ENCODE measurements at regions not wholly inside any gene's neighbourhood (a gene's known extent, or its start where the extent isn't known, plus 50 kb on each side); places are given as distances from the start of the nearest gene placed in this dataset.

- intact Hi-C loops (cut with micrococcal nuclease; ENCODE audit: unreplicated experiment), result no loop called here
- H3K4me3 ChIP-seq (ENCODE audit: low read depth, low read length, poor library complexity, severe bottlenecking), result no peak overlapping the region
- POLR2A ChIA-PET (ENCODE audit: low non-redundant PET), result no interaction called here
- no peaks in the 10 kb centered on the region for H3K36me3 ChIP-seq (ENCODE audit: insufficient read depth, low read length, poor library complexity, severe bottlenecking)
- no peak for TF ChIP-seq EZH2 (IDR thresholded peaks at IDR 0.05; ENCODE audit: borderline replicate concordance, low read depth, low read length, poor library complexity, severe bottlenecking)
- TF ChIP-seq CTCF (conservative IDR thresholded peaks at IDR 0.05; ENCODE audit: low read depth, low read length), result no peak
- no peak overlapping the region for H3K27ac ChIP-seq (ENCODE audit: low read depth, low read length, poor library complexity, severe bottlenecking)
- CTCF ChIA-PET, result no interaction called here
- H3K4me1 ChIP-seq (ENCODE audit: insufficient read depth, low read length, poor library complexity, severe bottlenecking), result no peaks in the 10 kb centered on the region
- H3K9me3 ChIP-seq (ENCODE audit: low read depth, low read length, poor library complexity, severe bottlenecking), result no peaks in the 10 kb centered on the region
- no TSS peak for BruUV-seq (replicated peaks)
- H3K27me3 ChIP-seq (replicated peaks; ENCODE audit: insufficient read depth, low read depth, low read length, poor library complexity), result no peaks in the 10 kb centered on the region
- no peak for DNase-seq (ENCODE audit: low spot score)
Measured at GRCh38 chr1:117680316-117681002, 74.6 kb downstream of the TENT5C start.

GRCh38 chr1:117681093-117681900, 75.4 kb downstream of the TENT5C start:
- no peaks in the 10 kb centered on the region for H3K4me1 ChIP-seq (ENCODE audit: insufficient read depth, low read length, poor library complexity, severe bottlenecking)
- H3K36me3 ChIP-seq (ENCODE audit: insufficient read depth, low read length, poor library complexity, severe bottlenecking), result no peaks in the 10 kb centered on the region
- H3K27me3 ChIP-seq (replicated peaks; ENCODE audit: insufficient read depth, low read depth, low read length, poor library complexity), result no peaks in the 10 kb centered on the region
- TF ChIP-seq EZH2 (IDR thresholded peaks at IDR 0.05; ENCODE audit: borderline replicate concordance, low read depth, low read length, poor library complexity, severe bottlenecking), result no peak
- TF ChIP-seq CTCF (conservative IDR thresholded peaks at IDR 0.05; ENCODE audit: low read depth, low read length), result no peak
- H3K4me3 ChIP-seq (ENCODE audit: low read depth, low read length, poor library complexity, severe bottlenecking), result no peak overlapping the region
- no TSS peak for BruUV-seq (replicated peaks)
- no peak for DNase-seq (ENCODE audit: low spot score)
- H3K9me3 ChIP-seq (ENCODE audit: low read depth, low read length, poor library complexity, severe bottlenecking), result no peaks in the 10 kb centered on the region
- ChIA-PET POLR2A (ENCODE audit: low non-redundant PET) (no interaction called here), CTCF (no interaction called here)
- no peak overlapping the region for H3K27ac ChIP-seq (ENCODE audit: low read depth, low read length, poor library complexity, severe bottlenecking)
- intact Hi-C loops (cut with micrococcal nuclease; ENCODE audit: unreplicated experiment), result no loop called here

- no TSS peak for BruUV-seq (replicated peaks)
Measured at GRCh38 chr1:117681901-117682250, 76.0 kb downstream of the TENT5C start.

More at GRCh38 chr1:117681901-117682250, 76.0 kb downstream of the TENT5C start:
- CTCF ChIA-PET, result no interaction called here
- intact Hi-C loops (cut with micrococcal nuclease; ENCODE audit: unreplicated experiment), result no loop called here
- Histone ChIP-seq H3K4me3 (ENCODE audit: low read depth, low read length, poor library complexity, severe bottlenecking) (no peak overlapping the region), H3K36me3 (ENCODE audit: insufficient read depth, low read length, poor library complexity, severe bottlenecking) (no peaks in the 10 kb centered on the region), H3K4me1 (ENCODE audit: insufficient read depth, low read length, poor library complexity, severe bottlenecking) (no peaks in the 10 kb centered on the region), H3K9me3 (ENCODE audit: low read depth, low read length, poor library complexity, severe bottlenecking) (no peaks in the 10 kb centered on the region), H3K27me3 (replicated peaks; ENCODE audit: insufficient read depth, low read depth, low read length, poor library complexity) (peaks cover 2% of the 10 kb centered on the region), H3K27ac (ENCODE audit: low read depth, low read length, poor library complexity, severe bottlenecking) (no peak overlapping the region)
- DNase-seq (ENCODE audit: low spot score), result no peak
- no peak for TF ChIP-seq EZH2 (IDR thresholded peaks at IDR 0.05; ENCODE audit: borderline replicate concordance, low read depth, low read length, poor library complexity, severe bottlenecking)
- POLR2A ChIA-PET (ENCODE audit: low non-redundant PET), result no interaction called here
